Colonic mucosa (tissue), 4 donors: ENCODE measurements at regions not wholly inside any gene's neighbourhood (a gene's known extent, or its start where the extent isn't known, plus 50 kb on each side); places are given as distances from the start of the nearest gene placed in this dataset.
"Not testable (repeated sequence)": the region's sequence is repeated elsewhere in the genome, so short reads cannot be mapped to it uniquely, and the experiment has no call there.

ENCODE experiments used
- DNase-seq: peaks from one replicate; pipeline ENCODE4 v3.0.0-alpha.2; 2020
- H3K27ac ChIP-seq: fragments of 200-600 bp; one replicate; pipeline ENCODE4 v1.8.0; 2021
- H3K27me3 ChIP-seq: fragments of 200-600 bp; one replicate; pipeline ENCODE4 v1.8.0; 2021
- H3K36me3 ChIP-seq: fragments of 200-600 bp; one replicate; pipeline ENCODE4 v1.8.0; 2021
- H3K4me1 ChIP-seq: fragments of 200-600 bp; one replicate; pipeline ENCODE4 v1.8.0; 2021; ENCODE audit warnings: mild to moderate bottlenecking
- H3K4me3 ChIP-seq: fragments of 200-600 bp; one replicate; pipeline ENCODE4 v1.8.0; 2021
- H3K9ac ChIP-seq, 2 donors: one replicate each; pipeline ENCODE4 v1.7.0; 2013; ENCODE audit warnings: control low read depth in 2 of 2, low read depth in 2 of 2, low read length in 2 of 2
- H3K9me3 ChIP-seq: fragments of 200-600 bp; one replicate; pipeline ENCODE4 v1.8.0; 2021
- intact Hi-C: fragments of 100-400 bp; cut with DNase I; formaldehyde crosslinking; loops from one replicate; pipeline ENCODE4 v1.14.1; 2022
- TF ChIP-seq, protein P1 (sequence below): fragments of 200-600 bp; IDR thresholded peaks from one replicate; pipeline ENCODE4 v1.8.0; 2022; ENCODE audit warnings: antibody characterized with exemption, mild to moderate bottlenecking
- donor health status: healthy.
- donor health status: DM: no; HTN: no; CAD: no.
- donor health status: DM: no; HTN: no; CAD: no.

DNA sequence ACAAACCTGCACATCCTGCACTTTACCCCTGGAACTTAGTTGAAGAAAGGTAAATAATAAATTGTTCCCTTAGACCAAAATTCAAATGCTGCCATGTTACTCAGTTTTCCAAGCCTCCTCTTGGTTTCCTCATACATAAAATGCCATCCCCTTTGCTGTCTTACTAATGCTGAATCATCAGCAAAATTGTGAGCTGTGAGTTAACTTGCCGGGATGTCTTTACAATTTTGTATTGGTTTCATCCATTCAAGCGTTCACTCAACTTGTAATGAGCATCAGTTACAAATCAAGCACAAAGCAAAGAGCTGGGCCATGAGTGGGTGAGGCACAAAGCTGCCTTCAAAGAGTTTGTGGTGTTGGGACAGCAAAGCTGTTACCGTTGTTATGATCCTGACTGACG is 395.8 kb upstream of the ZMIZ1 start:
- intact Hi-C loops = no loop called here
- Histone ChIP-seq H3K9ac (no peak overlapping the region), H3K36me3 (no peaks in the 10 kb centered on the region), H3K27me3 (no peaks in the 10 kb centered on the region), H3K9me3 (no peaks in the 10 kb centered on the region), H3K4me3 (no peak overlapping the region), H3K4me1 (no peaks in the 10 kb centered on the region), H3K27ac (no peak overlapping the region)
- DNase-seq = no peak
- TF ChIP-seq, protein P1, sequence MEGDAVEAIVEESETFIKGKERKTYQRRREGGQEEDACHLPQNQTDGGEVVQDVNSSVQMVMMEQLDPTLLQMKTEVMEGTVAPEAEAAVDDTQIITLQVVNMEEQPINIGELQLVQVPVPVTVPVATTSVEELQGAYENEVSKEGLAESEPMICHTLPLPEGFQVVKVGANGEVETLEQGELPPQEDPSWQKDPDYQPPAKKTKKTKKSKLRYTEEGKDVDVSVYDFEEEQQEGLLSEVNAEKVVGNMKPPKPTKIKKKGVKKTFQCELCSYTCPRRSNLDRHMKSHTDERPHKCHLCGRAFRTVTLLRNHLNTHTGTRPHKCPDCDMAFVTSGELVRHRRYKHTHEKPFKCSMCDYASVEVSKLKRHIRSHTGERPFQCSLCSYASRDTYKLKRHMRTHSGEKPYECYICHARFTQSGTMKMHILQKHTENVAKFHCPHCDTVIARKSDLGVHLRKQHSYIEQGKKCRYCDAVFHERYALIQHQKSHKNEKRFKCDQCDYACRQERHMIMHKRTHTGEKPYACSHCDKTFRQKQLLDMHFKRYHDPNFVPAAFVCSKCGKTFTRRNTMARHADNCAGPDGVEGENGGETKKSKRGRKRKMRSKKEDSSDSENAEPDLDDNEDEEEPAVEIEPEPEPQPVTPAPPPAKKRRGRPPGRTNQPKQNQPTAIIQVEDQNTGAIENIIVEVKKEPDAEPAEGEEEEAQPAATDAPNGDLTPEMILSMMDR = no peak

GRCh38 chr10:78681141-78681540 is 387.6 kb upstream of the ZMIZ1 start:
- intact Hi-C loops, H3K27me3 ChIP-seq, H3K27ac ChIP-seq, H3K4me1 ChIP-seq, H3K36me3 ChIP-seq, H3K9me3 ChIP-seq, DNase-seq, H3K9ac ChIP-seq, H3K4me3 ChIP-seq: not testable (repeated sequence)

DNA sequence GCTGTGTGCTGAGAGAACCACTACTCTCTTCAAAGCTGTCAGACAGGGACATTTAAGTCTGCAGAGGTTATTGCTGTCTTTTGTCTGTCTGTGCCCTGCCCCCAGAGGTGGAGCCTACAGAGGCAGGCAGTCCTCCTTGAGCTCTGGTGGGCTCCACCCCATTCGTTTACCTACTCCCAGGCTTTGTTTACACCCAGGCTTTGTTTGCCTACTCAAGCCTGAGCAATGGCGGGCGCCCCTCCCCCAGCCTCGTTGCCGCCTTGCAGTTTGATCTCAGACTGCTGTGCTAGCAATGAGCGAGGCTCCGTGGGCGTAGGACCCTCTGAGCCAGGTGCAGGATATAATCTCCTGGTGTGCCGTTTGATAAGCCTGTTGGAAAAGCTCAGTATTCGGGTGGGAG is 386.8 kb upstream of the ZMIZ1 start:
- H3K4me3 ChIP-seq, H3K4me1 ChIP-seq, H3K9ac ChIP-seq, DNase-seq, H3K36me3 ChIP-seq, H3K27ac ChIP-seq, H3K9me3 ChIP-seq, H3K27me3 ChIP-seq, intact Hi-C loops: not testable (repeated sequence)

GRCh38 chr10:78684947-78685346 is 383.8 kb upstream of the ZMIZ1 start:
- no peak overlapping the region for H3K4me3 ChIP-seq
- H3K9me3 ChIP-seq = no peaks in the 10 kb centered on the region
- TF ChIP-seq, protein P1 = no peak
- DNase-seq = no peak
- no peak overlapping the region for H3K9ac ChIP-seq
- no peaks in the 10 kb centered on the region for H3K27me3 ChIP-seq
- intact Hi-C loops = no loop called here
- H3K36me3 ChIP-seq = no peaks in the 10 kb centered on the region
- H3K27ac ChIP-seq = no peak overlapping the region
- H3K4me1 ChIP-seq = no peaks in the 10 kb centered on the region

GRCh38 chr10:78685466-78686103 is 383.2 kb upstream of the ZMIZ1 start:
- no peak for DNase-seq
- intact Hi-C loops = no loop called here
- no peaks in the 10 kb centered on the region for H3K36me3 ChIP-seq
- no peak overlapping the region for H3K9ac ChIP-seq
- H3K27me3 ChIP-seq = no peaks in the 10 kb centered on the region
- H3K9me3 ChIP-seq = no peaks in the 10 kb centered on the region
- no peak overlapping the region for H3K4me3 ChIP-seq
- H3K27ac ChIP-seq = no peak overlapping the region
- no peaks in the 10 kb centered on the region for H3K4me1 ChIP-seq
- TF ChIP-seq, protein P1 = no peak

GRCh38 chr10:78686444-78687060 is 382.2 kb upstream of the ZMIZ1 start:
- Histone ChIP-seq H3K27me3 (no peaks in the 10 kb centered on the region), H3K4me1 (no peaks in the 10 kb centered on the region), H3K4me3 (no peak overlapping the region), H3K9me3 (no peaks in the 10 kb centered on the region), H3K27ac (no peak overlapping the region), H3K9ac (no peak overlapping the region), H3K36me3 (no peaks in the 10 kb centered on the region)
- DNase-seq = no peak
- TF ChIP-seq, protein P1 = no peak
- intact Hi-C loops = no loop called here
